HTR-8/SVneo (cell line): ENCODE measurements at regions not wholly inside any gene's neighbourhood (a gene's known extent, or its start where the extent isn't known, plus 50 kb on each side); places are given as distances from the start of the nearest gene placed in this dataset.

Experiments
- DNase-seq: peaks from one replicate; pipeline ENCODE4 v3.0.0; 2011; ENCODE audit warnings: low spot score, mixed read lengths; ENCODE audit not compliant: insufficient read length
- FAIRE-seq: peaks from 2 replicates; lab custom pipeline; 2011; peaks lifted over from hg19 to GRCh38; lab: Jason Lieb, UNC

- FAIRE-seq (no peak), DNase-seq (no peak)
Observed at GRCh38 chr1:95369985-95370690, 136.1 kb downstream of the RWDD3 start.

- DNase-seq, result no peak
- no peak for FAIRE-seq
Observed at GRCh38 chr1:95370691-95371562, 136.9 kb downstream of the RWDD3 start.

- FAIRE-seq (no peak), DNase-seq (no peak)
Observed at GRCh38 chr1:95371666-95372282, 137.8 kb downstream of the RWDD3 start.

GRCh38 chr1:95375174-95375573 is 141.2 kb downstream of the RWDD3 start:
- FAIRE-seq, result no peak
- DNase-seq, result no peak

GRCh38 chr1:95380909-95381308 is 146.9 kb downstream of the RWDD3 start:
- no peak for DNase-seq
- FAIRE-seq, result no peak

- FAIRE-seq, result no peak
- no peak for DNase-seq
Observed at GRCh38 chr1:95382000-95382786, 148.2 kb downstream of the RWDD3 start.

GRCh38 chr1:95383111-95383510 is 149.1 kb downstream of the RWDD3 start:
- FAIRE-seq, result no peak
- no peak for DNase-seq

GRCh38 chr1:95384567-95384966 is 150.6 kb downstream of the RWDD3 start:
- FAIRE-seq (no peak), DNase-seq (peak; percentile 3)

- DNase-seq, result no peak
- FAIRE-seq, result no peak
Observed at GRCh38 chr1:95386371-95386770, 152.4 kb downstream of the RWDD3 start.

- FAIRE-seq (no peak), DNase-seq (no peak)
Observed at GRCh38 chr1:95386915-95387314, 152.9 kb downstream of the RWDD3 start.

- DNase-seq (no peak), FAIRE-seq (no peak)
Observed at GRCh38 chr1:95388031-95388430, 154.0 kb downstream of the RWDD3 start.

GRCh38 chr1:95393434-95393833 is 159.4 kb downstream of the RWDD3 start:
- FAIRE-seq, result no peak

GRCh38 chr1:95396557-95396956 is 162.5 kb downstream of the RWDD3 start:
- DNase-seq, result no peak
- no peak for FAIRE-seq

More at GRCh38 chr1:95393434-95393833, 159.4 kb downstream of the RWDD3 start:
- DNase-seq, result no peak

GRCh38 chr1:95402780-95403179 is 168.8 kb downstream of the RWDD3 start:
- FAIRE-seq (no peak), DNase-seq (no peak)

- FAIRE-seq (no peak), DNase-seq (no peak)
Observed at GRCh38 chr1:95406279-95406678, 172.3 kb downstream of the RWDD3 start.

- DNase-seq (no peak), FAIRE-seq (no peak)
Observed at GRCh38 chr1:95407131-95407885, 173.3 kb downstream of the RWDD3 start.

- DNase-seq (no peak), FAIRE-seq (no peak)
Observed at GRCh38 chr1:95407886-95408291, 173.9 kb downstream of the RWDD3 start.

- DNase-seq (no peak), FAIRE-seq (no peak)
Observed at GRCh38 chr1:95408507-95409136, 174.6 kb downstream of the RWDD3 start.

- DNase-seq (no peak), FAIRE-seq (no peak)
Observed at GRCh38 chr1:95409276-95409675, 175.3 kb downstream of the RWDD3 start.
